ENCODE measurements at regions not wholly inside any gene's neighbourhood (a gene's known extent, or its start where the extent isn't known, plus 50 kb on each side); places are given as distances from the start of the nearest gene placed in this dataset.

DNA sequence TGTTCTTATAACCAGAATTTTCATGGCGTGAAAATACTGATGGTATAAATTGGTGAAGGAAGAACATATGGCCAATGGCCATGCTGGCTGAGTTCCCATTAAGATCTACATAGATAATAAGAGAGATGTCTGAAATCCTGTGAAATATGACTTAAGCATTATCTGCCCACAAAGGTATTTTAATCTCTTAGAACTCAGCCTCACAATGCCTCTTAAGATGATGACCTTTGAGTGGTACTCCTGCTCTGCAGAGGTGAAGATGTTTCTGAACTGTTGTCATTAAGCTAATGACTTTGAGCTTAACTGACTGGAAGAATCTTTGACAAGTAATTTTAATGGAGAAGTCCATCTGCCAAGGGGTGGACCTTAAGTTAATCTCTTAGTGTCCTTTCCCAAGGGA, 148.7 kb downstream of the ZNF326 start:
- Histone ChIP-seq H3K27ac (ENCODE audit: low read depth, low read length) (no peak overlapping the region), H3K4me3 (ENCODE audit: low read length) (no peak overlapping the region), H3K36me3 (ENCODE audit: control insufficient read depth, insufficient read depth, low read length) (no peaks in the 10 kb centered on the region), H3K9me3 (ENCODE audit: control insufficient read depth, low read length) (peaks cover 26% of the 10 kb centered on the region), H3K4me1 (ENCODE audit: control insufficient read depth, insufficient read depth, low read length) (no peaks in the 10 kb centered on the region), H3K9ac (ENCODE audit: extremely low read depth, low read length, poor library complexity, severe bottlenecking) (no peak overlapping the region), H3K27me3 (ENCODE audit: control insufficient read depth, insufficient read depth, low read length, poor library complexity, severe bottlenecking) (no peaks in the 10 kb centered on the region)
- no peaks in the 10 kb centered on the region for H3K4me1 Mint-ChIP-seq
- 100% methylated on average over 1 of the region's 1 CpG for WGBS, 2 experiments (ENCODE audit: insufficient coverage in 1 of 2, insufficient read length in 1 of 2)
- no peak for DNase-seq
- H3K4me3 Mint-ChIP-seq = no peak overlapping the region
- H3K36me3 Mint-ChIP-seq (ENCODE audit: low read depth) = peaks cover 4% of the 10 kb centered on the region
- no peaks in the 10 kb centered on the region for H3K27me3 Mint-ChIP-seq (ENCODE audit: insufficient read depth)
- no peak overlapping the region for H3K27ac Mint-ChIP-seq
- peaks cover 29% of the 10 kb centered on the region for H3K9me3 Mint-ChIP-seq
- TF ChIP-seq, protein P1, sequence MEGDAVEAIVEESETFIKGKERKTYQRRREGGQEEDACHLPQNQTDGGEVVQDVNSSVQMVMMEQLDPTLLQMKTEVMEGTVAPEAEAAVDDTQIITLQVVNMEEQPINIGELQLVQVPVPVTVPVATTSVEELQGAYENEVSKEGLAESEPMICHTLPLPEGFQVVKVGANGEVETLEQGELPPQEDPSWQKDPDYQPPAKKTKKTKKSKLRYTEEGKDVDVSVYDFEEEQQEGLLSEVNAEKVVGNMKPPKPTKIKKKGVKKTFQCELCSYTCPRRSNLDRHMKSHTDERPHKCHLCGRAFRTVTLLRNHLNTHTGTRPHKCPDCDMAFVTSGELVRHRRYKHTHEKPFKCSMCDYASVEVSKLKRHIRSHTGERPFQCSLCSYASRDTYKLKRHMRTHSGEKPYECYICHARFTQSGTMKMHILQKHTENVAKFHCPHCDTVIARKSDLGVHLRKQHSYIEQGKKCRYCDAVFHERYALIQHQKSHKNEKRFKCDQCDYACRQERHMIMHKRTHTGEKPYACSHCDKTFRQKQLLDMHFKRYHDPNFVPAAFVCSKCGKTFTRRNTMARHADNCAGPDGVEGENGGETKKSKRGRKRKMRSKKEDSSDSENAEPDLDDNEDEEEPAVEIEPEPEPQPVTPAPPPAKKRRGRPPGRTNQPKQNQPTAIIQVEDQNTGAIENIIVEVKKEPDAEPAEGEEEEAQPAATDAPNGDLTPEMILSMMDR (conservative IDR thresholded peaks at IDR 0.05) = no peak

DNA sequence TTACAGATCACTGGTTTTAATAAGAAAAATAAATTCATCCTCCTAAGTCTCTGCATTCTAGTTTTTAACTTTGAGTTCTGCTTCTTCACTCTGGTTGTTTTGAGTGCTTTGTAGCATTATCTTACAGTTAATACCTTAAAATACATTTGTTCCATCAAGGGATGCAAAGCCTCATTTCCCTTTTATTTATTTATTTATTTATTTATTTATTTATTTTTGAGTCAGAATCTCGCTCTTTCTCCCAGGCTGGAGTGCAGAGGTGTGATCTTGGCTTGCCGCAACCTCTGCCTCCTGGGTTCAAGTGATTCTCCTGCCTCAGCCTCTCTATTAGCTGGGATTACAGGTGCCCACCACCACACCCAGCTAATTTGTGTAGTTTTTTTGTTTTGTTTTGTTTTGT, 147.8 kb downstream of the ZNF326 start:
- Histone ChIP-seq H3K27me3 (ENCODE audit: control insufficient read depth, insufficient read depth, low read length, poor library complexity, severe bottlenecking) (no peaks in the 10 kb centered on the region), H3K36me3 (ENCODE audit: control insufficient read depth, insufficient read depth, low read length) (no peaks in the 10 kb centered on the region), H3K9ac (ENCODE audit: extremely low read depth, low read length, poor library complexity, severe bottlenecking) (no peak overlapping the region), H3K4me1 (ENCODE audit: control insufficient read depth, insufficient read depth, low read length) (no peaks in the 10 kb centered on the region), H3K27ac (ENCODE audit: low read depth, low read length) (no peak overlapping the region), H3K4me3 (ENCODE audit: low read length) (no peak overlapping the region), H3K9me3 (ENCODE audit: control insufficient read depth, low read length) (peaks cover 35% of the 10 kb centered on the region)
- H3K4me3 Mint-ChIP-seq = no peak overlapping the region
- 96% methylated on average over 2 of the region's 2 CpGs; no CpG with 5 or more reads in 1 of the 2 experiments for WGBS, 2 experiments (ENCODE audit: insufficient coverage in 1 of 2, insufficient read length in 1 of 2)
- H3K27me3 Mint-ChIP-seq (ENCODE audit: insufficient read depth) = no peaks in the 10 kb centered on the region
- H3K36me3 Mint-ChIP-seq (ENCODE audit: low read depth) = peaks cover 4% of the 10 kb centered on the region
- TF ChIP-seq, protein P1 (conservative IDR thresholded peaks at IDR 0.05) = no peak
- peaks cover 38% of the 10 kb centered on the region for H3K9me3 Mint-ChIP-seq
- no peak overlapping the region for H3K27ac Mint-ChIP-seq
- H3K4me1 Mint-ChIP-seq = no peaks in the 10 kb centered on the region
- no peak for DNase-seq

DNA sequence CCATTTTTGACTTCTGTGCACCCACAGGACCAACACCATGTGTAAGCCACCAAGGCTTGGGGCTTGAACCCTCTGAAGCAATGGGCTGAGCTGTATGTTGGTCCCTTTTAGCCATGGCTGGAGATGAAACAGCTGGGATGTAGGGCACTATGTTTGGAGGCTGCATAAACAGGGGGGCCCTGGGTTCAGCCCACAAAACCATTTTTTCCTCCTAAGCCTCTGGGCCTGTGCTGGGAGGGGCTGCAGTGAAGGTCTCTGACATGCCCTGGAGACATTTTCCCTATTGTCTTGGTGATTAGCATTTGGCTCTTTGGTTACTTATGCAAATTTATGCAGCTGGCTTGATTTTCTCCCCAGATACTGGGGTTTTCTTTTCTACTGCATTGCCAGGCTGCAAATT, 144.9 kb downstream of the ZNF326 start:
- H3K27me3 Mint-ChIP-seq (ENCODE audit: insufficient read depth) = no peaks in the 10 kb centered on the region

More for the DNA sequence above, 144.9 kb downstream of the ZNF326 start:
- TF ChIP-seq, protein P1 (conservative IDR thresholded peaks at IDR 0.05) = no peak
- no peak overlapping the region for H3K4me3 ChIP-seq (ENCODE audit: low read length)
- Mint-ChIP-seq H3K27ac (no peak overlapping the region), H3K4me3 (no peak overlapping the region), H3K36me3 (ENCODE audit: low read depth) (peaks cover 7% of the 10 kb centered on the region), H3K4me1 (peaks cover 11% of the 10 kb centered on the region), H3K9me3 (peaks cover 53% of the 10 kb centered on the region)
- no peak overlapping the region for H3K27ac ChIP-seq (ENCODE audit: low read depth, low read length)
- H3K9ac ChIP-seq (ENCODE audit: extremely low read depth, low read length, poor library complexity, severe bottlenecking) = no peak overlapping the region
- H3K27me3 ChIP-seq (ENCODE audit: control insufficient read depth, insufficient read depth, low read length, poor library complexity, severe bottlenecking) = no peaks in the 10 kb centered on the region
- H3K4me1 ChIP-seq (ENCODE audit: control insufficient read depth, insufficient read depth, low read length) = no peaks in the 10 kb centered on the region
- DNase-seq = no peak
- peaks cover 46% of the 10 kb centered on the region for H3K9me3 ChIP-seq (ENCODE audit: control insufficient read depth, low read length)
- H3K36me3 ChIP-seq (ENCODE audit: control insufficient read depth, insufficient read depth, low read length) = no peaks in the 10 kb centered on the region

All from endodermal cell (in vitro differentiated cells).